Adrenal gland (tissue), 9 donors: ENCODE measurements at regions not wholly inside any gene's neighbourhood (a gene's known extent, or its start where the extent isn't known, plus 50 kb on each side); places are given as distances from the start of the nearest gene placed in this dataset.

Experiments
- DNase-seq, 7 donors: peaks; one replicate each; pipeline ENCODE4 v3.0.0-alpha.2; 2019 to 2020
- H3K27ac ChIP-seq, 5 donors: fragments of 200-600 bp; sonication (generic) in 4 of 5; 1 replicate in 3 of 5; 2 replicates in 2 of 5; pipeline versions ENCODE4 v1.5.1 to v1.8.0; 2016 to 2020; ENCODE audit warnings: mild to moderate bottlenecking in 1 of 5
- H3K27me3 ChIP-seq: fragments of 200-600 bp; 2 replicates; pipeline ENCODE4 v1.8.0; 2021
- H3K36me3 ChIP-seq, 2 donors: fragments of 200-600 bp; replicated peaks in 1 of 2; 1 replicate in 1 of 2; 2 replicates in 1 of 2; pipeline versions ENCODE4 v1.5.1 to v1.8.0; 2018 to 2022
- H3K4me1 ChIP-seq, 2 donors: fragments of 200-600 bp; replicated peaks in 1 of 2; 1 replicate in 1 of 2; 2 replicates in 1 of 2; pipeline versions ENCODE4 v1.5.1 to v1.8.0; 2018 to 2021
- H3K4me3 ChIP-seq, 4 donors: fragments of 200-600 bp; sonication (generic) in 3 of 4; one replicate each; pipeline ENCODE4 v1.5.1; 2016 to 2018
- H3K9me3 ChIP-seq, 3 donors: fragments of 200-600 bp; sonication (generic) in 1 of 3; replicated peaks in 1 of 3; 1 replicate in 2 of 3; 2 replicates in 1 of 3; pipeline versions ENCODE4 v1.5.1 to v1.8.0; 2016 to 2021
- CTCF ChIP-seq, 6 experiments: fragments of 450-650 bp in 4 of 6; fragments of 200-600 bp in 2 of 6; sonication (generic) in 1 of 6; IDR thresholded peaks; 1 replicate in 5 of 6; 2 replicates in 1 of 6; pipeline versions ENCODE4 v1.5.1 to v1.8.0; 2016 to 2021; ENCODE audit warnings: antibody characterized with exemption in 6 of 6, mild to moderate bottlenecking in 2 of 6, moderate library complexity in 1 of 6
- POLR2A ChIP-seq, 2 donors: fragments of 450-650 bp; IDR thresholded peaks; one replicate each; pipeline ENCODE4 v1.6.1; 2017; ENCODE audit warnings: antibody characterized with exemption in 2 of 2, mild to moderate bottlenecking in 2 of 2, moderate library complexity in 1 of 2
- WGBS, 4 donors: extraction: QIAGEN DNeasy Blood & Tissue Kit in 2 of 4; methylation state at CpG; one replicate each; pipeline versions ENCODE4 v1.1.5 to v1.1.7; 2013 to 2017; 5-methylcytosine and 5-hydroxymethylcytosine counted together
- intact Hi-C, 2 donors: fragments of 100-400 bp; cut with DNase I; formaldehyde crosslinking; loops; one replicate each; pipeline versions ENCODE4 v1.14.1 to v1.15.0; 2022 to 2023
- donor health status: healthy with polysubstance abuse.
- donor health status: Bipolar disorder and iron deficiency.
- donor health status: DM: yes; HTN: yes; CAD: no.
- donor health status: DM: no; HTN: no; CAD: no.
- donor health status: DM: no; HTN: no; CAD: no.

DNA sequence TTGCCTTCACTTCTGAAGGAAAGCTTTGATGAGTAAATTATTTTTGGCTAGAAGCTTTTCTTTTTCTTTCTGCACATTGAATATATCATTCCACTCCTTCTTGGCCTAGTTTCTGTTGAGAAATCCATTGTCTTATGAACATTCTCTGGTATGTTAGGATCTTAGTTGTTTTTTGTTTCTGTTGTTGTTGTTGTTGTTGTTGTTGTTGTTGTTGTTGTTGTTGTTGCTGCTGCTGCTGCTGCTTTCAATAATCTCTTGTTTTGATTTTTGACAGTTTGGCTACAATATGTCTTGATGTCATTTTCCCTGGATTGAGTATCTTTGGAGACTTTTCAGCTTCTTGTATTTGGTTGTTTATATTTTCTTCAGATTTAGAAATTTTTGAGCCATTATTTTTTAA lies 836.5 kb upstream of the MAN1A1 start:
- no peaks in the 10 kb centered on the region for H3K27me3 ChIP-seq
- no peaks in the 10 kb centered on the region for H3K36me3 ChIP-seq
- no peaks in the 10 kb centered on the region for H3K9me3 ChIP-seq
- H3K4me3 ChIP-seq = no peak overlapping the region
- no peak for TF ChIP-seq CTCF (IDR thresholded peaks at IDR 0.05)
- no peak for TF ChIP-seq POLR2A (IDR thresholded peaks at IDR 0.05)
- no peak for DNase-seq
- intact Hi-C loops = no loop called here
- no peak overlapping the region for H3K27ac ChIP-seq
- no peaks in the 10 kb centered on the region for H3K4me1 ChIP-seq

- Histone ChIP-seq H3K9me3 (no peaks in the 10 kb centered on the region), H3K27me3 (no peaks in the 10 kb centered on the region), H3K36me3 (no peaks in the 10 kb centered on the region), H3K4me1 (no peaks in the 10 kb centered on the region), H3K27ac (no peak overlapping the region), H3K4me3 (no peak overlapping the region)
- no peak for TF ChIP-seq POLR2A (IDR thresholded peaks at IDR 0.05)
- no peak for TF ChIP-seq CTCF (IDR thresholded peaks at IDR 0.05)
- DNase-seq = no peak
- 69 to 93% (median 77%) methylated on average over 2 of the region's 2 CpGs for whole genome bisulfite sequencing, 4 donors
- intact Hi-C loops = no loop called here
Measured at GRCh38 chr6:120173250-120173649, 823.7 kb upstream of the MAN1A1 start.

GRCh38 chr6:120164531-120164930 lies 815.0 kb upstream of the MAN1A1 start:
- Histone ChIP-seq H3K4me1 (no peaks in the 10 kb centered on the region), H3K36me3 (no peaks in the 10 kb centered on the region), H3K9me3 (peaks cover 0 to 8% (median 0%) of the 10 kb centered on the region in 3 donors), H3K4me3 (no peak overlapping the region), H3K27me3 (no peaks in the 10 kb centered on the region), H3K27ac (no peak overlapping the region)
- intact Hi-C loops = no loop called here
- 79 to 84% (median 83%) methylated on average over 4 of the region's 4 CpGs for WGBS, 4 donors
- no peak for DNase-seq
- no peak for TF ChIP-seq POLR2A (IDR thresholded peaks at IDR 0.05)
- TF ChIP-seq CTCF (IDR thresholded peaks at IDR 0.05) = no peak

- intact Hi-C loops = no loop called here
- Histone ChIP-seq H3K9me3 (no peaks in the 10 kb centered on the region), H3K4me3 (no peak overlapping the region), H3K36me3 (no peaks in the 10 kb centered on the region), H3K27me3 (no peaks in the 10 kb centered on the region), H3K27ac (no peak overlapping the region), H3K4me1 (no peaks in the 10 kb centered on the region)
- TF ChIP-seq POLR2A (IDR thresholded peaks at IDR 0.05) (no peak), CTCF (IDR thresholded peaks at IDR 0.05) (no peak)
- DNase-seq = no peak
Measured at GRCh38 chr6:120157873-120158272, 808.3 kb upstream of the MAN1A1 start.
